ENCODE measurements at regions not wholly inside any gene's neighbourhood (a gene's known extent, or its start where the extent isn't known, plus 50 kb on each side); places are given as distances from the start of the nearest gene placed in this dataset.
"Not testable (repeated sequence)": the region's sequence is repeated elsewhere in the genome, so short reads cannot be mapped to it uniquely, and the experiment has no call there.

DNA sequence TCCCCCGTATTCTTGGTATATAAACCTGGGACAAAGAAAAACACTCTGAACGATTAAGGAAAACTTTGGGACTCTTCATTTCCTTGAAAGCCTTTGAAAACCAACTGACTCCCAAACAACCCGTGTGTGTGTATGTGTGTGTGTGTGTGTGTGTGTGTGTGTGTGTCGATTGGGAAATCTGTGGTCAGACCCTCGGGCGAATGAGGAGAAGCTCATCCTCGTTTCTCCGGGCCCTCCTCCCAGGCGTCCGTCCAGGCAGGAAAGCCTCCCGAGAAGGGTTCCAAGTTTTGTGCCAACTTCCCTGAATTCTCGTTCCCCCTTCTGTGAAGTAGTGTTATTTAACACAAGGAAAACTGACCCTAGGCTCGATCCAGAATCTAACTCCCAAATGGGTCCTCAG is 4411.6 kb upstream of the TPTE start:
- not testable (repeated sequence) for H3K9me3 ChIP-seq, H3K36me3 ChIP-seq, H3K27me3 ChIP-seq, H3K4me3 ChIP-seq
- DNase-seq, result peak; percentile 25

- not testable (repeated sequence) for H3K9me3 ChIP-seq, H3K36me3 ChIP-seq, H3K27me3 ChIP-seq, H3K4me3 ChIP-seq, DNase-seq
Observed at GRCh38 chr21:6110716-6111343, 4410.6 kb upstream of the TPTE start.

GRCh38 chr21:6111354-6111753 is 4410.0 kb upstream of the TPTE start:
- H3K36me3 ChIP-seq, H3K9me3 ChIP-seq, DNase-seq, H3K4me3 ChIP-seq, H3K27me3 ChIP-seq: not testable (repeated sequence)

DNA sequence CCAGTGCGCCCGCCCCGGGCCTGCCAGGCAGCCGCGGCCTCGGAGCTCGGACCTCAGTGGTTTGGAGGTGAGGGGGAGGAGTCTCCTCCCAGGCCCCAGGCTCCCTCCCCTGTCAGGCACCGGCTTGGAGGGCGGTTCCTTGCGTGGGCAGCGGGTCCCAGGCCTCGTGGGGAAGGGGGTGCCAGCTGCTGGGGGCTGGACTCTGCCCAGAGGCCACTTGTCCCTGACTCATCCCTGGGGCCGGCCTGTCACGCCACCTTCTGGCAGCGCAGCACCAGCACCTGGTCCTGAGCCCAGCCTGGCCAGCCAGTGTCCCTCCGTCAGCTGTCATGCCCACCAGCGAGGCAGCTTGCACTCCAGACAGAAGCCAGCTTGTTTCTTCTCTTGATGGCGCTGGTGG is 4403.0 kb upstream of the TPTE start:
- H3K9me3 ChIP-seq, H3K4me3 ChIP-seq, H3K36me3 ChIP-seq, H3K27me3 ChIP-seq, DNase-seq: not testable (repeated sequence)

DNA sequence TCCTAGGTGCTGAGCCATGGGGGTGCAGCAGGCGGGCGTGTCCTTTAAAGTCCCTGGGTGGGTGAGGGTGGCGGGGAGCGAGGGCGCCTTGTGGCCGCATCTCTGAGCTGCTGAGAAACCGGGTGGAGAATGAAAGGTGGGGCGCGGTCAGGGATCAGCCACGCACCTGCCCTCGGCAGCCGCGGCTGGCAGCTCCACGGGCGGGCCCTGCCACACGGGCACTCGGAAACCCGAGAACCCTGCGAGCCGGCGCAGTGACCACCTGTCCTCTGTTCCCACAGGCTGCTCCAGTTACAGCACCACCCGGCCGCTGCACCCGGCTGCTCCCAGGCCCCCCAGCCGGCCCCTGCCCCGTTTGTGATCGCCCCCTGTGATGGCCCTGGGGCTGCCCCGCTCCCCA is 4400.5 kb upstream of the TPTE start:
- H3K9me3 ChIP-seq, DNase-seq, H3K36me3 ChIP-seq, H3K27me3 ChIP-seq, H3K4me3 ChIP-seq: not testable (repeated sequence)

- H3K4me3 ChIP-seq, H3K27me3 ChIP-seq, H3K36me3 ChIP-seq, H3K9me3 ChIP-seq, DNase-seq: not testable (repeated sequence)
Observed at GRCh38 chr21:6122629-6123028, 4398.8 kb upstream of the TPTE start.

DNA sequence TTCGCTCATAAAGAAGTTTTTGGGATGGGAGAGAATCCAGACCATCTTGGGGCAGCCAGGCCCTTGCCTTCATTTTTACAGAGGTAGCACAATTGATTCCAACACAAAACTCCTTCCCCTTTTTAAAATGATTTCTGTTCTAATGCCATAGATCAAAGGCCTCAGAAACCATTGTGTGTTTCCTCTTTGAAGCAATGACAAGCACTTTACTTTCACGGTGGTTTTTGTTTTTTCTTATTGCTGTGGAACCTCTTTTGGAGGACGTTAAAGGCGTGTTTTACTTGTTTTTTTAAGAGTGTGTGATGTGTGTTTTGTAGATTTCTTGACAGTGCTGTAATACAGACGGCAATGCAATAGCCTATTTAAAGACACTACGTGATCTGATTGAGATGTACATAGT is 4398.2 kb upstream of the TPTE start:
- not testable (repeated sequence) for H3K9me3 ChIP-seq, H3K4me3 ChIP-seq, H3K36me3 ChIP-seq, H3K27me3 ChIP-seq, DNase-seq

DNA sequence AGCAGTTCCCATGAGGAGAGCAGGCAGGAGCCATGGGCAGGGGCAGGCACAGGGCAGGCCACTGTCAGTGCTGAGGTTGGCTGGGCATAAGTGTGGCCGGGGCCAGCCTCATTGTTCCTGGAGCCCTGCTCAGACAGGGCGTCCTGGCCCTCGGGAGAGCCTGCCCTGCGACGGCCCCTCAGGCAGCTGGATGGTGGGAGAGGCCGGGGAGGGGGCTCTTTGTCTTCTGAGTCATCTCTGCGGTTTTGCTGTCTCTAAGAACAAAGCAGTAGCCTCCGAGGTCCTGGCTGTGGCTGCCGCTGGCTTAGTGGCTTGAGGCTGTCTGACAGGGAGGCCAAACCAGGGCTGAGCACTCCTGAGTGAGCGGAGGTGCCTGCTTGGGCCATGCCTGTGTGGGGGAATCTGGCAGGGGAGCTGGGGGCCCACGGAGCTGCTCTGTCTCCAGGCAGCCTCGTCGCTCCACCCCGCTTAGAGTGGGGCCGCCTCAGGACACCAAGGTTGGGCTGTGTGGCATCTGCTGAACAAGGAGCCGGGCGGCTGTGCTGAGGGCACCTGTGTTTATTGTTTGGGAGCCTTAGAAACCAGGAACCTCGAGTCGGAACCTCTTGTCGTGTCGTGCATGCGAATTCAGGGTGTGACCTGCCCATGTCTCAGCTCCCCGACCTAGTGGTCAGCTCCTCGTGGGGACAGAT is 4395.7 kb upstream of the TPTE start:
- not testable (repeated sequence) for DNase-seq, H3K27me3 ChIP-seq, H3K4me3 ChIP-seq, H3K36me3 ChIP-seq, H3K9me3 ChIP-seq

DNA sequence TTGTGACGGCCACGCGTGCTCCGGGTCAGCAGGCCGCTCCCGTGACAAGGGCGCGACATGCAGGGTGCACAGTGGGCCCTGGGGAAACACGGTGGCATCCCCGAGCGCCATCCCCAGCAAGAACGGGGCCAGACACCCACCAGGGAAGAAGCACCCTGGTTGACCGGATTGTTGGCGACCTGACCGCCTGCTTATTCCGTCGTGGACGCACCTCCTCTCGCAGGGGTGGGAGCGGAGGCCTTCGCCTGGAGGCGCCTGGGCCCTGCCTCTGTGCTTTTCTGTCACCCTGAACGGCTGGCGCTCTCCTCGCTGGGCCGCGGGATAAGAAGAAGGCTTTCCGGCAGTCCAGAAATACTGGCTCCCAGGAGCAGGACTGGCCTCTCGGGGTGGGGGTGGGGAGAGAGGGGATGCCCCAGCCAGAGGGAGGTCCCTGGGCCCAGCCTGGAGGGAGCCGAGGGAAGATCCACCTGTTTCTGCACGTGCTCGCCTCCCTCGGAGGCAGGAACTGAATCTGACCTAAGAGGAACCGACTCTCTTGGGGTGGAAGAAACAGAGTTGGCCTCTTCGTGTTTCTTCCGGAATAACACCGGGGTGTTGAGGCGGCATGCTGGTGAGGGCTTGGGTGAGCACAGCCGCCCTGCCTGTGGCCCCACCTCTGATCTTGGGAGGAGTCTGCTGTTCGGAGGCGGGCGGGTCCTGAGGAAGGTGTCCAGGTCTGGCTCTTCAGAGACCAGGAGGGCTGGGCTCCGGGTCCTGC is 4394.2 kb upstream of the TPTE start:
- H3K4me3 ChIP-seq, H3K36me3 ChIP-seq, H3K9me3 ChIP-seq, DNase-seq, H3K27me3 ChIP-seq: not testable (repeated sequence)

DNA sequence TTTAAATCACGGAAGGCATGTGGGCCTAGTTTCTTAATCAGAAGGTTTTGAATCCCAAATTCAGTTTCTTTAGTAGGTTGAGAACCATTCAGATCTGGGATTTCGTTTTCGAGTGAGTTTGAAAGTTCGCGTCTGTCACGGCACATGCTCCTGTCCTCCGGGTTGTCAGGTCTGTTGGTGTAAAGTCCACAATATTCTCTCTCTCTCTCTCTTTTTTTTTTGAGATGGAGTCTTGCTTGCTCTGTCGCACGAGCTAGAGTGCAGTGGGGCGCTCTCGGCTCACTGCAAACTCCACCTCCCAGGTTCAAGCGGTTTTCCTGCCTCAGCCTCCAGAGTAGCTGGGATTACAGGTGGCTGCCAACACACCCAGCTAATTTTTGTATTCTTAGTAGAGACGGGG is 4390.6 kb upstream of the TPTE start:
- DNase-seq, result not testable (repeated sequence)

DNA sequence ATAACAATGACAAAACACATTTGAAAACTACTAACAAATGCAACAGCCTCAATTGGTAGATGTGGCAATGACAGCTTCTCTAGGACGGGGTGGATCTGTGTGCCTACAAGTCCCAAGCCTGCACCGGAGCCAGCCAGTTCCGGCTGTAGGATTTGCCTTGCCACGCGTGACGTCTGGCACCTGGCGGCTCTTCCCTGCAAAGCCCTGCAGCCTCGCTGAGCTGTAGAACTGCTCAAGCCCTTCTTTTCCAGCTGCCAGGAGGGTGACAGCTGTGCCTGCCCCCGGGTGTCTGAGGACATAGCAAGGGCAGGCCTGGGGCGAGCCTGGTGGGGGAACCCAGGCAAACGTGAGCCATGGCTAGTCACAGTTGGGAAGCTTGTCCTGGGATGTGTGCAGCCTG is 4388.0 kb upstream of the TPTE start:
- H3K36me3 ChIP-seq, H3K27me3 ChIP-seq, DNase-seq, H3K9me3 ChIP-seq, H3K4me3 ChIP-seq: not testable (repeated sequence)

More for the DNA sequence above, 4390.6 kb upstream of the TPTE start:
- not testable (repeated sequence) for H3K36me3 ChIP-seq, H3K27me3 ChIP-seq, H3K4me3 ChIP-seq, H3K9me3 ChIP-seq

DNA sequence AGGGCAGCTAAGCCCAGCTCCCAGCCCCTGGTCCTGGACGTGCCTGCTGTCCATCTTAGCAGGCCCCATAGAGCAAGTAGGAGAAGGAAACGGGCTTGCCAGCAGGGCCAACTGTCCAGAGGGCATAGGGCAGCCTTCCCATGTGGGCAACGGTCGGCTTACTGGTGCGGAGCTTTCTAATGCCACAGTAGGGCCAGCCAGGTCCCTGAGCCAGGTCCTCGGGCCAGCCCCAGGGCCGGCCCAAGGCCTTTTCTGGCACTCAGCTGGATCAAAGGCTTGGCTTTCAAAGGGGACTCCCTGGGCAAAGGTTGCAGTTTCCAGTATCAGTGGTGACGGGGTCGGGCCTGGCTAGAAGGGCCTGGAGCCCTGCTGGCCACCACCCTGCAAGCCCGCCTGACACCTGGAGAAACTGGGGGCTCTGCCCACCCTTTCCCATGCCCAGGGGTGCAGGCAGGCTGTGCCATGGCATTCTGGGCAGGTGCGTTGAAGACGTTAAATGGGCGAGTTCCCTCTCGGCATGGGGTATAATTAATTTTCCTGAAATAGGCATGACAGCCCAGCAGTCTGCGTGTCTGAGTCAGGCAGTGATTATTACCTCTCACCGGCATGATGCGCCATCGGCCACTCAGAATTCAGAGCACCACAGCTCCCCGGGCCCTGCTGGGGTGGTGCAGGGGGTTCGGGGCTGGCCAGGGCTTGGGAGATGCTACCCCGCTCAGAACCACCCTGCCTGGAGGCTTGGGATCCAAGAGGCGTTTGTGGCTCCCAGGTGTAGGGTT is 4387.3 kb upstream of the TPTE start:
- H3K9me3 ChIP-seq, H3K36me3 ChIP-seq, H3K27me3 ChIP-seq, H3K4me3 ChIP-seq, DNase-seq: not testable (repeated sequence)

DNA sequence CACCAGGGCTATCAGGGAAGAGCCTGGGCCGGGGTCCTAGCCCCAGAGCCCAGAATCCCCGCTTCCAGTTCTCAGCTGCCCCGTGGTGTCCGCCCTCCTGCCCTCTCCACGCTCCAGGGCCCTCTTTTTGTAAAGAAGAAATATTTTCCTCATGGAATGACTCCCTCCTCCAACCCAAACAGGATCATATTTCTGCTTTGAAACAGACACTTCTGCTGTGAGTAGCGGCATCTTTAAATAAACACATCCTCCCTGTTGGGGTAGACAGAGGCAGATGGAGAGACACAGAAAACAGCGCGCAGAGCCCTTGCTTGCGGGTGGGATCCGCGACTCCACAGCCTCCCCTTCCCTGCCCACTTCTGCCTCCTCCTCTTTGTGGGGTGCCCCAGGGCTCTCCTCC is 4384.7 kb upstream of the TPTE start:
- not testable (repeated sequence) for DNase-seq, H3K36me3 ChIP-seq, H3K9me3 ChIP-seq, H3K4me3 ChIP-seq, H3K27me3 ChIP-seq

GRCh38 chr21:6138244-6139136 is 4382.9 kb upstream of the TPTE start:
- not testable (repeated sequence) for H3K36me3 ChIP-seq, H3K27me3 ChIP-seq, DNase-seq

GRCh38 chr21:6139331-6139730 is 4382.1 kb upstream of the TPTE start:
- H3K9me3 ChIP-seq, H3K4me3 ChIP-seq, H3K36me3 ChIP-seq, DNase-seq, H3K27me3 ChIP-seq: not testable (repeated sequence)

More at GRCh38 chr21:6138244-6139136, 4382.9 kb upstream of the TPTE start:
- H3K4me3 ChIP-seq, H3K9me3 ChIP-seq: not testable (repeated sequence)

DNA sequence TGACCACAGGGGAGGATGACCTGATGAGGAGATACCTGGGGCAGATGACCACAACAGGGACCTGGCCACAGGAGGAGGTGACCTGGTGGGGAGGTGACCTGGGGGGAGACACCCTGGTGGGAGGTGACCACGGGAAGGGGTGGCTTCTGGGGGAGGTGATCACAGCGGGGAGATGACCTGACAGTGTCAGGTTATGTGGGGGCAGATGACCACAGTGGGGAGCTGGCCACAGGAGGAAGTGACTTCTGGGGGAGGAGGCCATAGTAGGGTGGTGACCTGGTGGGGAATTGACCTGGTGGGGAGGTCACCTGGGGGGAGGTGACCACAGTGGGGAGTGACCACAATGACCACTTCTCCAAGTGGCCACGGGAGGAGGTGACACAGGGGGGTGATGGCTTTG is 4381.5 kb upstream of the TPTE start:
- not testable (repeated sequence) for H3K36me3 ChIP-seq, DNase-seq, H3K9me3 ChIP-seq, H3K4me3 ChIP-seq, H3K27me3 ChIP-seq

Measured in MG63 (cell line).